Left forelimb (tissue), 1 donor: ENCODE measurements at regions not wholly inside any gene's neighbourhood (a gene's known extent, or its start where the extent isn't known, plus 50 kb on each side); places are given as distances from the start of the nearest gene placed in this dataset.

Source experiments
- DNase-seq: peaks from one replicate; pipeline ENCODE4 v3.0.0-alpha.2; 2018; ENCODE audit warnings: low spot score

GRCh38 chr4:14247767-14248166, 620.2 kb upstream of the BOD1L1 start:
- DNase-seq: no peak

- DNase-seq: no peak
Observed at GRCh38 chr4:14249226-14249625, 621.7 kb upstream of the BOD1L1 start.

- no peak for DNase-seq
Observed at GRCh38 chr4:14254252-14254651, 626.7 kb upstream of the BOD1L1 start.

GRCh38 chr4:14254926-14255325, 627.4 kb upstream of the BOD1L1 start:
- no peak for DNase-seq

- no peak for DNase-seq
Observed at GRCh38 chr4:14257903-14258302, 630.4 kb upstream of the BOD1L1 start.

GRCh38 chr4:14259936-14260335, 632.4 kb upstream of the BOD1L1 start:
- DNase-seq: no peak

- DNase-seq: no peak
Observed at GRCh38 chr4:14260591-14260990, 633.1 kb upstream of the BOD1L1 start.

GRCh38 chr4:14262221-14262620, 634.7 kb upstream of the BOD1L1 start:
- no peak for DNase-seq

GRCh38 chr4:14264437-14264836, 636.9 kb upstream of the BOD1L1 start:
- DNase-seq: no peak

- no peak for DNase-seq
Observed at GRCh38 chr4:14265651-14266050, 638.1 kb upstream of the BOD1L1 start.

- DNase-seq: no peak
Observed at GRCh38 chr4:14267373-14268060, 640.0 kb upstream of the BOD1L1 start.

- DNase-seq: no peak
Observed at GRCh38 chr4:14269824-14270223, 642.3 kb upstream of the BOD1L1 start.

GRCh38 chr4:14272206-14272605, 644.7 kb upstream of the BOD1L1 start:
- DNase-seq: no peak

- DNase-seq: no peak
Observed at GRCh38 chr4:14277505-14277904, 650.0 kb upstream of the BOD1L1 start.

- DNase-seq: no peak
Observed at GRCh38 chr4:14280567-14280966, 653.0 kb upstream of the BOD1L1 start.

- no peak for DNase-seq
Observed at GRCh38 chr4:14284578-14284977, 657.1 kb upstream of the BOD1L1 start.

- no peak for DNase-seq
Observed at GRCh38 chr4:14289708-14290107, 662.2 kb upstream of the BOD1L1 start.

- no peak for DNase-seq
Observed at GRCh38 chr4:14293582-14293981, 666.1 kb upstream of the BOD1L1 start.

- DNase-seq: no peak
Observed at GRCh38 chr4:14294611-14295010, 667.1 kb upstream of the BOD1L1 start.

GRCh38 chr4:14299166-14299565, 671.6 kb upstream of the BOD1L1 start:
- no peak for DNase-seq

- DNase-seq: no peak
Observed at GRCh38 chr4:14302021-14302420, 674.5 kb upstream of the BOD1L1 start.

- no peak for DNase-seq
Observed at GRCh38 chr4:14303856-14304255, 676.3 kb upstream of the BOD1L1 start.

- DNase-seq: no peak
Observed at GRCh38 chr4:14308229-14308651, 680.7 kb upstream of the BOD1L1 start.

- no peak for DNase-seq
Observed at GRCh38 chr4:14309431-14309830, 681.9 kb upstream of the BOD1L1 start.
